ENCODE measurements at regions not wholly inside any gene's neighbourhood (a gene's known extent, or its start where the extent isn't known, plus 50 kb on each side); places are given as distances from the start of the nearest gene placed in this dataset.

DNA sequence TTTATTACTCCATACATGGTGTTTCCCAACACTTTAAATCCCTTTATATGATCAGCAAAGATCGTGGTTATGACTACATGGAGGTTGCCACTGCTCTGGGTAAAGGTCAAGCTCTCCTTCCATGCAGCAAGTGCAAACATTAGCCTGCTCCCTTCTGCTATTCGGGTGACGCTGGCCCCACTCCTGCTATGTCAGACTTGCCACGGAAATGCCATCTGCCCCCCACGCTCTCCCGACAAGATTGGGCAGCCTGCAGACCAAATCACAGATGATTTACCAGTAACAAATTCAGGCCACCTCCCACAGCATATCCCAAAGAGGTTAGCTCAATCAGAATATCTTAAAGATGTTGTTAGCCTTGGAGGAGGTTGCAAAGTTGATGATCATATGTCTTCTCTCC lies 77.8 kb upstream of the MGMT start:
- H3K9me3 Mint-ChIP-seq, result no peaks in the 10 kb centered on the region
- H3K36me3 Mint-ChIP-seq, result no peaks in the 10 kb centered on the region
- Histone ChIP-seq H3K4me2 (no peak overlapping the region), H3K27ac (no peak overlapping the region), H4K20me1 (ENCODE audit: low read depth) (no peaks in the 10 kb centered on the region), H3K79me2 (ENCODE audit: low read depth) (no peaks in the 10 kb centered on the region), H3K27me3 (no peaks in the 10 kb centered on the region), H3K9me3 (ENCODE audit: low read depth) (no peaks in the 10 kb centered on the region), H3K4me3 (no peak overlapping the region), H3F3A (ENCODE audit: low read depth) (no peaks in the 10 kb centered on the region), H3K4me1 (no peaks in the 10 kb centered on the region), H3K36me3 (no peaks in the 10 kb centered on the region), H2AFZ (replicated peaks) (no peak overlapping the region), H3K9ac (no peak overlapping the region)
- H3K27me3 Mint-ChIP-seq (ENCODE audit: insufficient read depth, low read depth), result no peaks in the 10 kb centered on the region
- no peak overlapping the region for H3K4me3 Mint-ChIP-seq
- no peak for TF ChIP-seq EZH2 (IDR thresholded peaks at IDR 0.05)
- TF ChIP-seq EZH2phosphoT487 (IDR thresholded peaks at IDR 0.05), result no peak
- TF ChIP-seq, protein P1, sequence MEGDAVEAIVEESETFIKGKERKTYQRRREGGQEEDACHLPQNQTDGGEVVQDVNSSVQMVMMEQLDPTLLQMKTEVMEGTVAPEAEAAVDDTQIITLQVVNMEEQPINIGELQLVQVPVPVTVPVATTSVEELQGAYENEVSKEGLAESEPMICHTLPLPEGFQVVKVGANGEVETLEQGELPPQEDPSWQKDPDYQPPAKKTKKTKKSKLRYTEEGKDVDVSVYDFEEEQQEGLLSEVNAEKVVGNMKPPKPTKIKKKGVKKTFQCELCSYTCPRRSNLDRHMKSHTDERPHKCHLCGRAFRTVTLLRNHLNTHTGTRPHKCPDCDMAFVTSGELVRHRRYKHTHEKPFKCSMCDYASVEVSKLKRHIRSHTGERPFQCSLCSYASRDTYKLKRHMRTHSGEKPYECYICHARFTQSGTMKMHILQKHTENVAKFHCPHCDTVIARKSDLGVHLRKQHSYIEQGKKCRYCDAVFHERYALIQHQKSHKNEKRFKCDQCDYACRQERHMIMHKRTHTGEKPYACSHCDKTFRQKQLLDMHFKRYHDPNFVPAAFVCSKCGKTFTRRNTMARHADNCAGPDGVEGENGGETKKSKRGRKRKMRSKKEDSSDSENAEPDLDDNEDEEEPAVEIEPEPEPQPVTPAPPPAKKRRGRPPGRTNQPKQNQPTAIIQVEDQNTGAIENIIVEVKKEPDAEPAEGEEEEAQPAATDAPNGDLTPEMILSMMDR (IDR thresholded peaks at IDR 0.05), result no peak
- no peak for DNase-seq (ENCODE audit: low spot score)
- peaks cover 3% of the 10 kb centered on the region for H3K4me1 Mint-ChIP-seq
- H3K27ac Mint-ChIP-seq, result no peak overlapping the region

DNA sequence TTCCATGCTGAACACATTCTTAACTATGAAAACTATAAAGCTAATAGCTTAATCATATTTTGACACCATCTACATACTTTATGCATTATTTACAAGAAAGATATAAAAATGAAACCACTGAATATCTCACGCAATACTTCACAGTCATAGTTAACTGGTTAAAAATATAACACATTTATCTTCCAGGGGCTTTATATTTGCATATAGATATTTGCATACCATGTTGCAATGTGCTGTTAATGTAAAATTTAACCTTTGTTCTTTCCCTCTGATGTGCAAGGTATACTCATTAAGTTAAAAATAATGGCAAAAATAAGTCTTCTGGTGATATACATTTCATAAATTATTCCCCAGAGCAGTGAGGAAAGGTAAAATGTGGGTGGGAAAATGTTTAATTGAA lies 76.9 kb upstream of the MGMT start:
- no peaks in the 10 kb centered on the region for H3K27me3 ChIP-seq
- Mint-ChIP-seq H3K9me3 (no peaks in the 10 kb centered on the region), H3K27me3 (ENCODE audit: insufficient read depth, low read depth) (no peaks in the 10 kb centered on the region), H3K4me3 (no peak overlapping the region), H3K27ac (no peak overlapping the region), H3K4me1 (peaks cover 9% of the 10 kb centered on the region), H3K36me3 (no peaks in the 10 kb centered on the region)
- H3K27ac ChIP-seq, result no peak overlapping the region
- TF ChIP-seq EZH2 (IDR thresholded peaks at IDR 0.05) (no peak), EZH2phosphoT487 (IDR thresholded peaks at IDR 0.05) (no peak)
- TF ChIP-seq, protein P1 (IDR thresholded peaks at IDR 0.05), result no peak
- no peaks in the 10 kb centered on the region for H3K36me3 ChIP-seq
- no peaks in the 10 kb centered on the region for H4K20me1 ChIP-seq (ENCODE audit: low read depth)
- H2AFZ ChIP-seq (replicated peaks), result no peak overlapping the region
- H3K4me1 ChIP-seq, result peaks cover 6% of the 10 kb centered on the region
- H3K9ac ChIP-seq, result no peak overlapping the region
- no peak overlapping the region for H3K4me2 ChIP-seq
- no peaks in the 10 kb centered on the region for H3K79me2 ChIP-seq (ENCODE audit: low read depth)
- H3K9me3 ChIP-seq (ENCODE audit: low read depth), result no peaks in the 10 kb centered on the region
- no peak overlapping the region for H3K4me3 ChIP-seq
- DNase-seq (ENCODE audit: low spot score), result no peak
- no peaks in the 10 kb centered on the region for H3F3A ChIP-seq (ENCODE audit: low read depth)

DNA sequence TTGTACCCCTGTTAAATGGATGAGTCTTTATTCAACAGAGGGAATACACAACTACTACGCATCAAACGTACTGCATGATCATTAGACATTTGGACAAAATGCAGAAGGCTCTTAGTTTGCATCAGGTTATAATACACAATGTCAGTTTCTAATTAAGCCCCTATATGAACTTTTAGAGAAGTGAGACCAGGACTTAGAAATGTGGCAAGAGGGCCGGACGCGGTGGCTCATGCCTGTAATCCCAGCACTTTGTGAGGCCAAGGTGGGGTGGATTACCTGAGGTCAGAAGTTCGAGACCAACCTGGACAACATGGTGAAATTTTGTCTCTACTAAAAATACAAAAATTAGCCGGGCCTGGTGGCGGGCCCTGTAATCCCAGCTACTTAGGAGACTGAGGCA lies 76.3 kb upstream of the MGMT start:
- Histone ChIP-seq H3K9ac (no peak overlapping the region), H3F3A (ENCODE audit: low read depth) (no peaks in the 10 kb centered on the region), H3K27me3 (no peaks in the 10 kb centered on the region), H3K27ac (no peak overlapping the region), H3K79me2 (ENCODE audit: low read depth) (no peaks in the 10 kb centered on the region), H3K36me3 (no peaks in the 10 kb centered on the region), H4K20me1 (ENCODE audit: low read depth) (no peaks in the 10 kb centered on the region), H2AFZ (replicated peaks) (no peak overlapping the region), H3K4me1 (peaks cover 10% of the 10 kb centered on the region), H3K9me3 (ENCODE audit: low read depth) (no peaks in the 10 kb centered on the region), H3K4me2 (no peak overlapping the region), H3K4me3 (no peak overlapping the region)
- TF ChIP-seq, protein P1 (IDR thresholded peaks at IDR 0.05), result no peak
- TF ChIP-seq EZH2 (IDR thresholded peaks at IDR 0.05) (no peak), EZH2phosphoT487 (IDR thresholded peaks at IDR 0.05) (no peak)
- no peak overlapping the region for H3K27ac Mint-ChIP-seq
- H3K4me3 Mint-ChIP-seq, result no peak overlapping the region
- peaks cover 8% of the 10 kb centered on the region for H3K4me1 Mint-ChIP-seq
- no peak for DNase-seq (ENCODE audit: low spot score)
- H3K9me3 Mint-ChIP-seq, result no peaks in the 10 kb centered on the region
- no peaks in the 10 kb centered on the region for H3K27me3 Mint-ChIP-seq (ENCODE audit: insufficient read depth, low read depth)
- H3K36me3 Mint-ChIP-seq, result no peaks in the 10 kb centered on the region

DNA sequence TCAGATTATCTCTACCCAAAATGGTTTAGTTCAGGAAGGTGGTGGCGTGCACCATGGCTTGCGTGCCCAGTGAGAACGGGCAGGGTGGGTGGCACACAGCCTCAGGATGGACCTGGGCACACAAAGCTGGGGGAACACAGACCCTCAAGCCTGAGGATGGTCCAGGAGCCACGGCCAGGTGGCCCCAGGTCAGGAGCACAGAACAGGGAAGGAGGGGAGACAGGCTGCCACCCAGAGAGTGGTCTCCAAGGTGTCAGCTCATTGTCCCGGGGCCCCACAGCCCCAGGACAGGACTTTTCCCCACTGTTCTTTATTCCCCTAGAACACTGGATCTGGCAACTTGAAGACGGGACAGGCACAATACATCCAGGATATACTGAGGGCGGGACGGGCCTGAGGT lies 75.6 kb upstream of the MGMT start:
- no peaks in the 10 kb centered on the region for H3K9me3 Mint-ChIP-seq
- Histone ChIP-seq H4K20me1 (ENCODE audit: low read depth) (no peaks in the 10 kb centered on the region), H3K4me2 (no peak overlapping the region), H3K4me3 (no peak overlapping the region), H2AFZ (replicated peaks) (no peak overlapping the region), H3F3A (ENCODE audit: low read depth) (no peaks in the 10 kb centered on the region), H3K9me3 (ENCODE audit: low read depth) (no peaks in the 10 kb centered on the region), H3K9ac (no peak overlapping the region), H3K27me3 (no peaks in the 10 kb centered on the region), H3K4me1 (peaks cover 16% of the 10 kb centered on the region), H3K36me3 (no peaks in the 10 kb centered on the region), H3K27ac (no peak overlapping the region), H3K79me2 (ENCODE audit: low read depth) (no peaks in the 10 kb centered on the region)
- no peak for DNase-seq (ENCODE audit: low spot score)
- H3K36me3 Mint-ChIP-seq, result no peaks in the 10 kb centered on the region
- H3K4me3 Mint-ChIP-seq, result no peak overlapping the region
- H3K4me1 Mint-ChIP-seq, result peaks cover 15% of the 10 kb centered on the region
- H3K27ac Mint-ChIP-seq, result no peak overlapping the region
- TF ChIP-seq EZH2phosphoT487 (IDR thresholded peaks at IDR 0.05) (no peak), EZH2 (IDR thresholded peaks at IDR 0.05) (no peak)
- TF ChIP-seq, protein P1 (IDR thresholded peaks at IDR 0.05), result no peak
- peaks cover 3% of the 10 kb centered on the region for H3K27me3 Mint-ChIP-seq (ENCODE audit: insufficient read depth, low read depth)
